ENCODE measurements at regions not wholly inside any gene's neighbourhood (a gene's known extent, or its start where the extent isn't known, plus 50 kb on each side); places are given as distances from the start of the nearest gene placed in this dataset.

GRCh38 chr13:59230484-59231264, 933.1 kb downstream of the DIAPH3 start:
- DNase-seq (no peak), ATAC-seq (no peak)
- Mint-ChIP-seq H3K27ac (no peak overlapping the region), H3K36me3 (ENCODE audit: low read depth) (no peaks in the 10 kb centered on the region), H3K4me1 (ENCODE audit: low read depth) (peaks cover 5% of the 10 kb centered on the region), H3K9me3 (ENCODE audit: insufficient read depth) (no peaks in the 10 kb centered on the region), H3K27me3 (ENCODE audit: low read depth) (no peaks in the 10 kb centered on the region), H3K4me3 (no peak overlapping the region)
- ChIA-PET CTCF (no interaction called here), POLR2A (no interaction called here)

DNA sequence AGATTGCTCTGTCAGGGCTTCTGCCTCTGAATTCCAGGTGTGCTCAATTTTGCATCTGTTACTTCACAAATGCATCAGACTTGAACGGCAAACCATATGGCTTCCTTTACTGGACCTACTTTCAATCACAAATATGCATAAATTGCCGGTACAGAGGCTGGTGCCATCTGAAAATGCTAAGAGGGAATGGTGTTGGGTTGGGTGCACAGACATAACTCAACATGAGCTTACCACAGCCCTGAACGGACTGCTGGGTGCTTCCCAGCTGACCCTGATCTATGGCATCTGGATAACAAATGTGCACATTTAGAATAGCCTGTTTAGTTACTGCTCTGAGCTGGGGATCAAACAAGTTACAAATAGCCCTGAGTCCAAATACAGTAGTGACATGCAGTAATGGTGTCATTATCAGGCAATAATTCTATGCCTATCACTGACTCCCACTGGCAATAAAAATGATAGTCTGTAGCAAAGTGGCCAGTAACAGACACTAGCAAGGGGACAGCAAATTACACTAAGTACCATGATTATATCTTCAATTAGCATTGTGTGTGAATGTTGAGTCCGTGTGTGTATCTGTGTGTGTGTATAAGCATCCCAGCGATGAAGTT, 927.3 kb downstream of the DIAPH3 start:
- H3K36me3 Mint-ChIP-seq (ENCODE audit: low read depth), result no peaks in the 10 kb centered on the region
- no peak for ATAC-seq
- no peaks in the 10 kb centered on the region for H3K4me1 Mint-ChIP-seq (ENCODE audit: low read depth)
- ChIA-PET POLR2A (no interaction called here), CTCF (no interaction called here)
- DNase-seq, result no peak
- no peak overlapping the region for H3K27ac Mint-ChIP-seq
- no peaks in the 10 kb centered on the region for H3K27me3 Mint-ChIP-seq (ENCODE audit: low read depth)
- H3K9me3 Mint-ChIP-seq (ENCODE audit: insufficient read depth), result no peaks in the 10 kb centered on the region
- H3K4me3 Mint-ChIP-seq, result no peak overlapping the region

DNA sequence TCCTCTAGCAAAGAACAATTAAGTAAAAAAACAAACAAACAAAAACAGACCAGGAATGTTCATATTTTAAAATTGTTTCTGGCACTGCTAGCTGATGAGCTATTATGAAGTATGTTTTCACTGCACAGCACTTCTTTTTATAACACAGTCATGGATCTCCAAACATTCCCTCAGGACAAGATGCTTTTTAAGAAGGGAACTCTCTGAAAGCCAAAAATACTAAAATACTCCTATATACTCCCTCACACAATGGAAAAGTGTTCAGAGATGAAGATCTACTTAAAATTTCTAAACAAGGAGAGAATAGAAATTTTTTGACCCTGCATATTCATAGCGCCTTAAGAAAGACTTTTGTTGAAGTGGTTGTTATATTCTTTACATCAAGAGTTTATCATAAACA, 926.8 kb downstream of the DIAPH3 start:
- H3K36me3 Mint-ChIP-seq (ENCODE audit: low read depth), result no peaks in the 10 kb centered on the region

GRCh38 chr13:59247171-59247570, 916.6 kb downstream of the DIAPH3 start:
- H3K36me3 Mint-ChIP-seq (ENCODE audit: low read depth), result no peaks in the 10 kb centered on the region

More for the DNA sequence above, 926.8 kb downstream of the DIAPH3 start:
- ChIA-PET POLR2A (no interaction called here), CTCF (no interaction called here)
- no peak for DNase-seq
- ATAC-seq, result no peak
- H3K4me3 Mint-ChIP-seq, result no peak overlapping the region
- no peaks in the 10 kb centered on the region for H3K4me1 Mint-ChIP-seq (ENCODE audit: low read depth)
- H3K9me3 Mint-ChIP-seq (ENCODE audit: insufficient read depth), result no peaks in the 10 kb centered on the region
- H3K27me3 Mint-ChIP-seq (ENCODE audit: low read depth), result no peaks in the 10 kb centered on the region
- no peak overlapping the region for H3K27ac Mint-ChIP-seq

DNA sequence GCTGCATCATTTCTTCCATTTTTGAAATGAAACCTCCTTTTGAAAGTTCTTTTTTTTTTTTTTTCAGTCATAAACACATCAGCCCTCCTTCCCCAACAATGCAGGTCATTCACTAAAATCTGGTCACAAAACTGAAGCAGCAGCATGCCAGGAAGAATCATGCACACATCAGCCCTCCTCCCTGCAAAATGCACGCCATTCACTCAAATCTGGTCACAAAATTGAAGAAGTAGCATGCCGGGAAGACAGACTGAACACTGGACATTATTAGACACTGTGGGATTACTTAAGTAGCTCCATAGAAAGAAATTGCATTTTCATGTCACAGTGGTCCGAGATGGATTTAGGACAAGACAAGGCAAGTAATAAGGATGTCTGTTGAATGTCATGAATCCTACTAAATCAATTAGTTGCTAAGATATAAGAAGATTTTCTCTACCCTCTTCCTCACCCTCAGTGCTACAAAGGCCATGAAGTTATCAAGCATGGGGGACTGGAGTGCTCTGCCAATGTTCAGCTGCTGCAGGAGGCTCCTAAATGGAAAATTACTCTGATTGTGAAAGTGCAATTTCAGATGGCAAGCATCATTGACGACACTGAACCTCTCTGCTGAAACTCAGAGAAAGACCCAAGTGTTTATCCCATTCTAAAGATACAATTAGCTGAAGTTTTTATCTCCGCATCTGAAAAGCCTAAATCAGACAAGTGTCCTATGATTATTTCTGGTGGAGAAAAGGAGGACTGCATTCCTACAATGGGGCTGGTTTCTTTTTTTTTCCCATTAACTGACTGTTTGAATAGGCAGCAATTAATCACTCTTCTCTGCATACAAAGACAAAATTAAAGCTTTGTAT, 913.2 kb downstream of the DIAPH3 start:
- ATAC-seq, result no peak
- Mint-ChIP-seq H3K36me3 (ENCODE audit: low read depth) (no peaks in the 10 kb centered on the region), H3K27ac (no peak overlapping the region), H3K4me1 (ENCODE audit: low read depth) (no peaks in the 10 kb centered on the region), H3K4me3 (no peak overlapping the region), H3K9me3 (ENCODE audit: insufficient read depth) (no peaks in the 10 kb centered on the region), H3K27me3 (ENCODE audit: low read depth) (no peaks in the 10 kb centered on the region)
- ChIA-PET POLR2A (no interaction called here), CTCF (no interaction called here)
- no peak for DNase-seq

More at GRCh38 chr13:59247171-59247570, 916.6 kb downstream of the DIAPH3 start:
- H3K9me3 Mint-ChIP-seq (ENCODE audit: insufficient read depth), result no peaks in the 10 kb centered on the region
- H3K27ac Mint-ChIP-seq, result no peak overlapping the region
- ATAC-seq, result no peak
- no peaks in the 10 kb centered on the region for H3K27me3 Mint-ChIP-seq (ENCODE audit: low read depth)
- no peaks in the 10 kb centered on the region for H3K4me1 Mint-ChIP-seq (ENCODE audit: low read depth)
- DNase-seq, result no peak
- ChIA-PET CTCF (no interaction called here), POLR2A (no interaction called here)
- H3K4me3 Mint-ChIP-seq, result no peak overlapping the region

DNA sequence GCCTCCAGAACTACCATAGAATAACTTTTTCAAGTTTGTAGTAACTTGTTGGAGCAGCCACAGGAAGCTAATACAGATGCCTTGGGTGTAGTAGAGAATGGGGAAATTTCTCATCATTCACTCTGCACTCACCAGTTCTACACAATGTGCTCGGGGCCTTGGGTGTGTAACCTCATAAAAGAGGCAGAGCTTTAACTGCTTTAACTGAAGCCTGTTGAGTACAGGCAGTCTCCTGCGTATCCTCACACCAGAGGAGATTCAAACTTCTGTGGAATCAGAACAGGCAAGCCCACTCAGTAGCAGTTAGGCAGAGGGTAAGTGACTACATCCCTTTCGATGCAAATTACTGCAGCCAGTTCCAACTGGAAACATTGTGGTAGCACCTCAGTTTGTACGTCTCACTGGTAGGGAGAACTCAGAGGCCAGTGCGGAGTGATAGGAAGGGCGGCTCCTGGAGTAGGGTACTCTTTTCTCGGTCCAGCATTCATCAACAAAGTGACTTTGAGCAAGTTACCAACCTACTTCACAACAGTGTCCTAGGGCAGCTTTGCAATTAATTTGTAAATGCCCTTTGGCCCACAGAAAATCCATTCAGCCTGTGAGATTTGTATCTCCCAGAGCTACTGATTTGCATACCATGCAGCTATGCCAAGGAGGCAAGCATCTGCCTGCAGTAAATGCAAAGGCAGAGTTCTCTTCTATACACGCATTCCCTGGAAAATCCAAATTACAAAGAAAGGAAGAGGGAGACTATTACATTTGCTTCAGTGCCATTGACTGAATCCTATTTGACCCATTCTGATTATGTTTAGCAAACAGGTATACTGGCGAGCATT, 904.3 kb downstream of the DIAPH3 start:
- ATAC-seq (no peak), DNase-seq (no peak)
- Mint-ChIP-seq H3K36me3 (ENCODE audit: low read depth) (no peaks in the 10 kb centered on the region), H3K9me3 (ENCODE audit: insufficient read depth) (no peaks in the 10 kb centered on the region), H3K27ac (no peak overlapping the region), H3K4me1 (ENCODE audit: low read depth) (no peaks in the 10 kb centered on the region), H3K27me3 (ENCODE audit: low read depth) (no peaks in the 10 kb centered on the region), H3K4me3 (no peak overlapping the region)
- POLR2A ChIA-PET, result no interaction called here
- CTCF ChIA-PET, result no interaction called here

GRCh38 chr13:59261928-59262488, 901.7 kb downstream of the DIAPH3 start:
- ChIA-PET POLR2A (no interaction called here), CTCF (interaction anchor here (0.6 kb wide), 1 partner anchor 1637 kb away, joined by 3 read pairs; no protein-coding TSS in a partner anchor)
- Mint-ChIP-seq H3K27me3 (ENCODE audit: low read depth) (no peaks in the 10 kb centered on the region), H3K9me3 (ENCODE audit: insufficient read depth) (no peaks in the 10 kb centered on the region), H3K4me3 (no peak overlapping the region), H3K36me3 (ENCODE audit: low read depth) (no peaks in the 10 kb centered on the region), H3K4me1 (ENCODE audit: low read depth) (no peaks in the 10 kb centered on the region), H3K27ac (no peak overlapping the region)
- ATAC-seq (no peak), DNase-seq (no peak)

GRCh38 chr13:59263531-59263930, 900.2 kb downstream of the DIAPH3 start:
- ChIA-PET POLR2A (no interaction called here), CTCF (no interaction called here)
- H3K9me3 Mint-ChIP-seq (ENCODE audit: insufficient read depth), result no peaks in the 10 kb centered on the region
- H3K4me1 Mint-ChIP-seq (ENCODE audit: low read depth), result no peaks in the 10 kb centered on the region
- no peaks in the 10 kb centered on the region for H3K36me3 Mint-ChIP-seq (ENCODE audit: low read depth)
- no peak overlapping the region for H3K27ac Mint-ChIP-seq
- ATAC-seq (no peak), DNase-seq (no peak)
- H3K4me3 Mint-ChIP-seq, result no peak overlapping the region
- H3K27me3 Mint-ChIP-seq (ENCODE audit: low read depth), result no peaks in the 10 kb centered on the region

GRCh38 chr13:59266478-59267063, 897.2 kb downstream of the DIAPH3 start:
- H3K4me3 Mint-ChIP-seq, result no peak overlapping the region
- ATAC-seq (no peak), DNase-seq (no peak)
- H3K36me3 Mint-ChIP-seq (ENCODE audit: low read depth), result no peaks in the 10 kb centered on the region
- H3K27ac Mint-ChIP-seq, result no peak overlapping the region
- no peaks in the 10 kb centered on the region for H3K27me3 Mint-ChIP-seq (ENCODE audit: low read depth)
- ChIA-PET CTCF (no interaction called here), POLR2A (no interaction called here)
- H3K9me3 Mint-ChIP-seq (ENCODE audit: insufficient read depth), result no peaks in the 10 kb centered on the region
- H3K4me1 Mint-ChIP-seq (ENCODE audit: low read depth), result no peaks in the 10 kb centered on the region

DNA sequence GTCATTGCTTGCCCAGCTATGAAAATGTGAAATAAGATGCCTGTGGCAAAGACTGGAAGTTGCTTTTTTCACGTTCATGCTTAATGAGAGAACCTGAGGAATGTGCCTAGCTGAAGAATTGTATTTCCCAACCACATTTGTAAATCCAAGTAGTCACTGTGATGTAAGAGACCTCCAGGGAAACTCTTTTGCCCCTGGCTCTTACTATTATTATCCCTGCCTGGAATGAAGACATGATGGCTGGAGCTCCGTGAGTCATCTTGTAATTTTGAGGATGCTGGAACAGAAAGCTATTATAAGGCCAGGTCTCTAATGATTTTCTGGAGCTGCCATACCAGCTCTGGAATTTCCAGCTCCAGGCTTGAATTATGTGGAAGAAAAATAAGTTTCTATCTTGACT, 894.3 kb downstream of the DIAPH3 start:
- no peaks in the 10 kb centered on the region for H3K9me3 Mint-ChIP-seq (ENCODE audit: insufficient read depth)
- ATAC-seq (no peak), DNase-seq (no peak)
- no peaks in the 10 kb centered on the region for H3K4me1 Mint-ChIP-seq (ENCODE audit: low read depth)
- POLR2A ChIA-PET, result no interaction called here
- H3K4me3 Mint-ChIP-seq, result no peak overlapping the region
- no peaks in the 10 kb centered on the region for H3K27me3 Mint-ChIP-seq (ENCODE audit: low read depth)
- no peak overlapping the region for H3K27ac Mint-ChIP-seq
- CTCF ChIA-PET, result interaction anchor here (0.7 kb wide), 1 partner anchor 13 kb away, joined by 4 read pairs; no protein-coding TSS in a partner anchor
- H3K36me3 Mint-ChIP-seq (ENCODE audit: low read depth), result no peaks in the 10 kb centered on the region

- Mint-ChIP-seq H3K27ac (no peak overlapping the region), H3K4me1 (ENCODE audit: low read depth) (no peaks in the 10 kb centered on the region), H3K9me3 (ENCODE audit: insufficient read depth) (no peaks in the 10 kb centered on the region), H3K36me3 (ENCODE audit: low read depth) (no peaks in the 10 kb centered on the region), H3K4me3 (no peak overlapping the region), H3K27me3 (ENCODE audit: low read depth) (no peaks in the 10 kb centered on the region)
- ATAC-seq (no peak), DNase-seq (no peak)
- ChIA-PET CTCF (no interaction called here), POLR2A (no interaction called here)
Measured at GRCh38 chr13:59270327-59270726, 893.4 kb downstream of the DIAPH3 start.
